Type B pancreatic cell (in vitro differentiated cells): ENCODE measurements at regions not wholly inside any gene's neighbourhood (a gene's known extent, or its start where the extent isn't known, plus 50 kb on each side); places are given as distances from the start of the nearest gene placed in this dataset.
A peak's percentile ranks its signal among the peaks of the same experiment; 100 is the strongest.

Source experiments
- DNase-seq: peaks from one replicate; pipeline ENCODE4 v3.0.0; 2021; ENCODE audit warnings: mixed read lengths; ENCODE audit not compliant: unreplicated experiment; ENCODE audit errors: extremely low spot score
- H3K27ac Mint-ChIP-seq: 2 replicates; pipeline ENCODE4 v1.8.0; 2021; ENCODE audit warnings: mild to moderate bottlenecking, mixed read lengths
- H3K27me3 Mint-ChIP-seq: 2 replicates; pipeline ENCODE4 v1.8.0; 2021; ENCODE audit warnings: mixed read lengths
- H3K36me3 Mint-ChIP-seq: 2 replicates; pipeline ENCODE4 v1.8.0; 2021; ENCODE audit warnings: mixed read lengths
- H3K4me1 Mint-ChIP-seq: one replicate; pipeline ENCODE4 v1.8.0; 2021; ENCODE audit warnings: mixed read lengths; ENCODE audit not compliant: unreplicated experiment
- H3K4me3 Mint-ChIP-seq: 2 replicates; pipeline ENCODE4 v1.8.0; 2021; ENCODE audit warnings: mild to moderate bottlenecking, mixed read lengths
- H3K9me3 Mint-ChIP-seq: 2 replicates; pipeline ENCODE4 v1.8.0; 2021; ENCODE audit warnings: mixed read lengths
- CTCF ChIP-seq: fragments of 200-600 bp; sonication (generic); conservative IDR thresholded peaks from 2 replicates; pipeline ENCODE4 v1.5.0; 2021; ENCODE audit warnings: antibody characterized with exemption, mild to moderate bottlenecking

GRCh38 chr2:19667536-19667949, 234.2 kb downstream of the TTC32 start:
- no peak for TF ChIP-seq CTCF
- DNase-seq, result no peak
- peaks cover 18% of the 10 kb centered on the region for H3K27me3 Mint-ChIP-seq
- H3K4me1 Mint-ChIP-seq, result peaks cover 24% of the 10 kb centered on the region
- no peak overlapping the region for H3K27ac Mint-ChIP-seq
- no peaks in the 10 kb centered on the region for H3K9me3 Mint-ChIP-seq
- H3K4me3 Mint-ChIP-seq, result no peak overlapping the region
- no peaks in the 10 kb centered on the region for H3K36me3 Mint-ChIP-seq

- Mint-ChIP-seq H3K27me3 (peaks cover 18% of the 10 kb centered on the region), H3K36me3 (no peaks in the 10 kb centered on the region), H3K27ac (no peak overlapping the region), H3K9me3 (no peaks in the 10 kb centered on the region), H3K4me1 (peaks cover 24% of the 10 kb centered on the region), H3K4me3 (no peak overlapping the region)
- DNase-seq, result no peak
- peak; percentile 36 for TF ChIP-seq CTCF
Measured at GRCh38 chr2:19667085-19667484, 234.7 kb downstream of the TTC32 start.

GRCh38 chr2:19664646-19665045, 237.1 kb downstream of the TTC32 start:
- no peaks in the 10 kb centered on the region for H3K36me3 Mint-ChIP-seq
- peaks cover 5% of the 10 kb centered on the region for H3K9me3 Mint-ChIP-seq
- no peak overlapping the region for H3K4me3 Mint-ChIP-seq
- no peak for DNase-seq
- no peak overlapping the region for H3K27ac Mint-ChIP-seq
- H3K27me3 Mint-ChIP-seq, result peaks cover 10% of the 10 kb centered on the region
- H3K4me1 Mint-ChIP-seq, result peaks cover 16% of the 10 kb centered on the region
- TF ChIP-seq CTCF, result no peak

- Mint-ChIP-seq H3K27ac (no peak overlapping the region), H3K9me3 (peaks cover 5% of the 10 kb centered on the region), H3K4me3 (no peak overlapping the region), H3K27me3 (no peaks in the 10 kb centered on the region), H3K4me1 (no peaks in the 10 kb centered on the region), H3K36me3 (no peaks in the 10 kb centered on the region)
- DNase-seq, result no peak
- no peak for TF ChIP-seq CTCF
Measured at GRCh38 chr2:19659024-19659792, 242.6 kb downstream of the TTC32 start.

- no peak for DNase-seq
- H3K4me1 Mint-ChIP-seq, result no peaks in the 10 kb centered on the region
- no peaks in the 10 kb centered on the region for H3K36me3 Mint-ChIP-seq
- peaks cover 2% of the 10 kb centered on the region for H3K27me3 Mint-ChIP-seq
- H3K27ac Mint-ChIP-seq, result no peak overlapping the region
- no peak for TF ChIP-seq CTCF
- peaks cover 5% of the 10 kb centered on the region for H3K9me3 Mint-ChIP-seq
- H3K4me3 Mint-ChIP-seq, result no peak overlapping the region
Measured at GRCh38 chr2:19656011-19656410, 245.8 kb downstream of the TTC32 start.
